ENCODE measurements at regions not wholly inside any gene's neighbourhood (a gene's known extent, or its start where the extent isn't known, plus 50 kb on each side); places are given as distances from the start of the nearest gene placed in this dataset.

DNA sequence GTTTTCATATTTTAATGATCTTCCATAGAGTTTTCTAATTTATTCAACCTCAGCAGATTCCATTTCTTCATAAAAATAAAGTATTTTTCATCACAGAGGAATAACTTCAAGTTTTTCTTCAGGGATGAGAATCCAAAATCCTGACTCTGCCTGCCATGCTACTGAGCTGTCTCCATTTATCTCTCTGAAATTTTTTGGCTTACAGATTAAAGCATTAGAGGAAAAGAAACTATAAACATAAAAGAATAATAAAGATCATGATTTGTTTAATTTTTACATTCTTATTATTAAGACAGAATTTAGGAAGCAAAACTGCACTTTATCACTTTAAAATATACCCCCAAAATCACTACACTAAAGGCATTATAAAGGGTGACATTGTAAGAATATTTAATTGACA, 301.8 kb upstream of the NFE2L3 start:
- TF ChIP-seq EP300 (IDR thresholded peaks at IDR 0.05), result no peak
- TF ChIP-seq, protein P1, sequence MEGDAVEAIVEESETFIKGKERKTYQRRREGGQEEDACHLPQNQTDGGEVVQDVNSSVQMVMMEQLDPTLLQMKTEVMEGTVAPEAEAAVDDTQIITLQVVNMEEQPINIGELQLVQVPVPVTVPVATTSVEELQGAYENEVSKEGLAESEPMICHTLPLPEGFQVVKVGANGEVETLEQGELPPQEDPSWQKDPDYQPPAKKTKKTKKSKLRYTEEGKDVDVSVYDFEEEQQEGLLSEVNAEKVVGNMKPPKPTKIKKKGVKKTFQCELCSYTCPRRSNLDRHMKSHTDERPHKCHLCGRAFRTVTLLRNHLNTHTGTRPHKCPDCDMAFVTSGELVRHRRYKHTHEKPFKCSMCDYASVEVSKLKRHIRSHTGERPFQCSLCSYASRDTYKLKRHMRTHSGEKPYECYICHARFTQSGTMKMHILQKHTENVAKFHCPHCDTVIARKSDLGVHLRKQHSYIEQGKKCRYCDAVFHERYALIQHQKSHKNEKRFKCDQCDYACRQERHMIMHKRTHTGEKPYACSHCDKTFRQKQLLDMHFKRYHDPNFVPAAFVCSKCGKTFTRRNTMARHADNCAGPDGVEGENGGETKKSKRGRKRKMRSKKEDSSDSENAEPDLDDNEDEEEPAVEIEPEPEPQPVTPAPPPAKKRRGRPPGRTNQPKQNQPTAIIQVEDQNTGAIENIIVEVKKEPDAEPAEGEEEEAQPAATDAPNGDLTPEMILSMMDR (IDR thresholded peaks at IDR 0.05), result no peak
- no peak for TF ChIP-seq POLR2AphosphoS5 (IDR thresholded peaks at IDR 0.05)
- no peak for TF ChIP-seq POLR2A (IDR thresholded peaks at IDR 0.05)

Data from gastroesophageal sphincter (tissue), 3 donors.